HepG2 (cell line): ENCODE measurements at regions not wholly inside any gene's neighbourhood (a gene's known extent, or its start where the extent isn't known, plus 50 kb on each side); places are given as distances from the start of the nearest gene placed in this dataset.

Experiments used
- KLF15 ChIP-seq: sonication (generic); formaldehyde crosslinking; IDR thresholded peaks from 2 replicates; pipeline ENCODE4 v1.8.1; 2023; ENCODE audit warnings: borderline replicate concordance, mild to moderate bottlenecking, inconsistent platforms, missing genetic modification reagents, mixed read lengths
- PCBP1 ChIP-seq: fragments of 200-400 bp; formaldehyde crosslinking; IDR thresholded peaks from 2 replicates; pipeline ENCODE4 v1.6.1; 2017; ENCODE audit warnings: mild to moderate bottlenecking, low read depth, low read length, borderline replicate concordance
- TBP ChIP-seq: sonication (generic); formaldehyde crosslinking; IDR thresholded peaks from 2 replicates; pipeline ENCODE4 v1.5.0; 2020; ENCODE audit warnings: missing genetic modification reagents
- ZFP36L2 ChIP-seq: sonication (generic); formaldehyde crosslinking; IDR thresholded peaks from 2 replicates; pipeline ENCODE4 v1.4.0; 2020; ENCODE audit warnings: missing genetic modification reagents
- ZNF160 ChIP-seq: sonication (generic); formaldehyde crosslinking; IDR thresholded peaks from 2 replicates; pipeline ENCODE4 v1.8.0; 2022; ENCODE audit warnings: mild to moderate bottlenecking, inconsistent platforms, missing genetic modification reagents
- ZNF609 ChIP-seq: sonication (generic); formaldehyde crosslinking; IDR thresholded peaks from 2 replicates; pipeline ENCODE4 v1.4.0; 2020; ENCODE audit warnings: mild to moderate bottlenecking, missing genetic modification reagents, borderline replicate concordance
- TF ChIP-seq, protein P1 (sequence below): sonication (generic); formaldehyde crosslinking; IDR thresholded peaks from 2 replicates; pipeline ENCODE4 v1.9.0; 2021; ENCODE audit warnings: missing genetic modification reagents, borderline replicate concordance

- TF ChIP-seq, protein P1, sequence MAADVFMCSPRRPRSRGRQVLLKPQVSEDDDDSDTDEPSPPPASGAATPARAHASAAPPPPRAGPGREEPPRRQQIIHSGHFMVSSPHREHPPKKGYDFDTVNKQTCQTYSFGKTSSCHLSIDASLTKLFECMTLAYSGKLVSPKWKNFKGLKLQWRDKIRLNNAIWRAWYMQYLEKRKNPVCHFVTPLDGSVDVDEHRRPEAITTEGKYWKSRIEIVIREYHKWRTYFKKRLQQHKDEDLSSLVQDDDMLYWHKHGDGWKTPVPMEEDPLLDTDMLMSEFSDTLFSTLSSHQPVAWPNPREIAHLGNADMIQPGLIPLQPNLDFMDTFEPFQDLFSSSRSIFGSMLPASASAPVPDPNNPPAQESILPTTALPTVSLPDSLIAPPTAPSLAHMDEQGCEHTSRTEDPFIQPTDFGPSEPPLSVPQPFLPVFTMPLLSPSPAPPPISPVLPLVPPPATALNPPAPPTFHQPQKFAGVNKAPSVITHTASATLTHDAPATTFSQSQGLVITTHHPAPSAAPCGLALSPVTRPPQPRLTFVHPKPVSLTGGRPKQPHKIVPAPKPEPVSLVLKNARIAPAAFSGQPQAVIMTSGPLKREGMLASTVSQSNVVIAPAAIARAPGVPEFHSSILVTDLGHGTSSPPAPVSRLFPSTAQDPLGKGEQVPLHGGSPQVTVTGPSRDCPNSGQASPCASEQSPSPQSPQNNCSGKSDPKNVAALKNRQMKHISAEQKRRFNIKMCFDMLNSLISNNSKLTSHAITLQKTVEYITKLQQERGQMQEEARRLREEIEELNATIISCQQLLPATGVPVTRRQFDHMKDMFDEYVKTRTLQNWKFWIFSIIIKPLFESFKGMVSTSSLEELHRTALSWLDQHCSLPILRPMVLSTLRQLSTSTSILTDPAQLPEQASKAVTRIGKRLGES (CRISPR knock-in tag): no peak
- TF ChIP-seq PCBP1 (no peak), ZFP36L2 (no peak), KLF15 (no peak), TBP (no peak), ZNF160 (CRISPR knock-in tag) (no peak), ZNF609 (CRISPR knock-in tag) (no peak)
Observed at GRCh38 chr4:79662651-79663050, 254.6 kb upstream of the GK2 start (continued).
